Thyroid gland (tissue), 4 donors: ENCODE measurements at regions not wholly inside any gene's neighbourhood (a gene's known extent, or its start where the extent isn't known, plus 50 kb on each side); places are given as distances from the start of the nearest gene placed in this dataset.

ENCODE experiments used
- CTCF ChIP-seq, 6 experiments: fragments of 200-600 bp in 3 of 6; fragments of 450-650 bp in 3 of 6; sonication (generic) in 3 of 6; IDR thresholded peaks; one replicate each; pipeline ENCODE4 v1.5.1; 2016 to 2019; ENCODE audit warnings: antibody characterized with exemption in 6 of 6, mild to moderate bottlenecking in 2 of 6, inconsistent platforms in 1 of 6, moderate library complexity in 1 of 6
- POLR2A ChIP-seq, 2 donors: fragments of 450-650 bp; IDR thresholded peaks; one replicate each; pipeline ENCODE4 v1.6.1; 2017; ENCODE audit warnings: antibody characterized with exemption in 2 of 2, mild to moderate bottlenecking in 2 of 2, moderate library complexity in 1 of 2

GRCh38 chr3:18870642-18871041, 277.7 kb upstream of the KCNH8 start:
- TF ChIP-seq CTCF (IDR thresholded peaks at IDR 0.05) (no peak), POLR2A (IDR thresholded peaks at IDR 0.05) (no peak)
